ENCODE measurements at regions not wholly inside any gene's neighbourhood (a gene's known extent, or its start where the extent isn't known, plus 50 kb on each side); places are given as distances from the start of the nearest gene placed in this dataset.

GRCh38 chr4:165799384-165799815, 73.6 kb upstream of the TLL1 start:
- H3K4me3 ChIP-seq (ENCODE audit: low read depth, low read length): no peak overlapping the region
- no peak for DNase-seq (ENCODE audit: low read depth, low spot score)
- ChIA-PET POLR2A (no interaction called here), CTCF (no interaction called here)
- no peak for TF ChIP-seq CTCF (IDR thresholded peaks at IDR 0.05; ENCODE audit: insufficient read depth, low read length, missing control alignments)

GRCh38 chr4:165802452-165802851, 70.6 kb upstream of the TLL1 start:
- H3K4me3 ChIP-seq (ENCODE audit: low read depth, low read length): no peak overlapping the region
- ChIA-PET CTCF (no interaction called here), POLR2A (no interaction called here)
- no peak for TF ChIP-seq CTCF (IDR thresholded peaks at IDR 0.05; ENCODE audit: insufficient read depth, low read length, missing control alignments)
- DNase-seq (ENCODE audit: low read depth, low spot score): no peak

- ChIA-PET POLR2A (no interaction called here), CTCF (no interaction called here)
- DNase-seq (ENCODE audit: low read depth, low spot score): no peak
- TF ChIP-seq CTCF (IDR thresholded peaks at IDR 0.05; ENCODE audit: insufficient read depth, low read length, missing control alignments): no peak
- H3K4me3 ChIP-seq (ENCODE audit: low read depth, low read length): no peak overlapping the region
Observed at GRCh38 chr4:165803005-165803404, 70.0 kb upstream of the TLL1 start.

GRCh38 chr4:165805406-165805805, 67.6 kb upstream of the TLL1 start:
- TF ChIP-seq CTCF (IDR thresholded peaks at IDR 0.05; ENCODE audit: insufficient read depth, low read length, missing control alignments): no peak
- no peak for DNase-seq (ENCODE audit: low read depth, low spot score)
- H3K4me3 ChIP-seq (ENCODE audit: low read depth, low read length): no peak overlapping the region
- CTCF ChIA-PET: no interaction called here
- POLR2A ChIA-PET: no interaction called here

GRCh38 chr4:165806613-165807012, 66.4 kb upstream of the TLL1 start:
- ChIA-PET POLR2A (no interaction called here), CTCF (no interaction called here)
- no peak overlapping the region for H3K4me3 ChIP-seq (ENCODE audit: low read depth, low read length)
- TF ChIP-seq CTCF (IDR thresholded peaks at IDR 0.05; ENCODE audit: insufficient read depth, low read length, missing control alignments): no peak
- no peak for DNase-seq (ENCODE audit: low read depth, low spot score)

GRCh38 chr4:165810726-165811125, 62.3 kb upstream of the TLL1 start:
- TF ChIP-seq CTCF (IDR thresholded peaks at IDR 0.05; ENCODE audit: insufficient read depth, low read length, missing control alignments): no peak
- DNase-seq (ENCODE audit: low read depth, low spot score): no peak
- no peak overlapping the region for H3K4me3 ChIP-seq (ENCODE audit: low read depth, low read length)
- ChIA-PET POLR2A (no interaction called here), CTCF (no interaction called here)
